ENCODE measurements at regions not wholly inside any gene's neighbourhood (a gene's known extent, or its start where the extent isn't known, plus 50 kb on each side); places are given as distances from the start of the nearest gene placed in this dataset.

- no peaks in the 10 kb centered on the region for H3K4me1 ChIP-seq (replicated peaks)
- H3K27ac ChIP-seq, result no peak overlapping the region
- H3K4me3 ChIP-seq, result no peak overlapping the region
- H3K9me3 ChIP-seq, result no peaks in the 10 kb centered on the region
- intact Hi-C loops (cut with DNase I), result no loop called here
- 53% methylated on average over 1 of the region's 1 CpG for WGBS
- TF ChIP-seq POLR2AphosphoS5 (IDR thresholded peaks at IDR 0.05), result no peak
- TF ChIP-seq POLR2A (IDR thresholded peaks at IDR 0.05), result no peak
- DNase-seq (ENCODE audit: low spot score), result no peak
- no peaks in the 10 kb centered on the region for H3K27me3 ChIP-seq (replicated peaks; ENCODE audit: insufficient read depth)
- no peaks in the 10 kb centered on the region for H3K36me3 ChIP-seq
Measured at GRCh38 chr2:189298038-189298437, 118.5 kb upstream of the COL5A2 start.

GRCh38 chr2:189298481-189298880 is 118.9 kb upstream of the COL5A2 start:
- Histone ChIP-seq H3K27me3 (replicated peaks; ENCODE audit: insufficient read depth) (no peaks in the 10 kb centered on the region), H3K9me3 (no peaks in the 10 kb centered on the region), H3K4me1 (replicated peaks) (no peaks in the 10 kb centered on the region), H3K36me3 (no peaks in the 10 kb centered on the region), H3K4me3 (no peak overlapping the region), H3K27ac (no peak overlapping the region)
- TF ChIP-seq POLR2AphosphoS5 (IDR thresholded peaks at IDR 0.05) (no peak), CTCF (IDR thresholded peaks at IDR 0.05) (no peak), POLR2A (IDR thresholded peaks at IDR 0.05) (no peak)
- intact Hi-C loops (cut with DNase I), result no loop called here
- WGBS, result 75% methylated on average over 1 of the region's 1 CpG
- no peak for DNase-seq (ENCODE audit: low spot score)

- H3K4me3 ChIP-seq, result no peak overlapping the region
- no peaks in the 10 kb centered on the region for H3K9me3 ChIP-seq
- no peak overlapping the region for H3K27ac ChIP-seq
- no peaks in the 10 kb centered on the region for H3K36me3 ChIP-seq
- no peaks in the 10 kb centered on the region for H3K4me1 ChIP-seq (replicated peaks)
- intact Hi-C loops (cut with DNase I), result no loop called here
- no peak for TF ChIP-seq POLR2AphosphoS5 (IDR thresholded peaks at IDR 0.05)
- no peak for TF ChIP-seq CTCF (IDR thresholded peaks at IDR 0.05)
- TF ChIP-seq POLR2A (IDR thresholded peaks at IDR 0.05), result no peak
- WGBS, result 90% methylated on average over 1 of the region's 1 CpG
- H3K27me3 ChIP-seq (replicated peaks; ENCODE audit: insufficient read depth), result no peaks in the 10 kb centered on the region
- no peak for DNase-seq (ENCODE audit: low spot score)
Measured at GRCh38 chr2:189299974-189300373, 120.4 kb upstream of the COL5A2 start.

DNA sequence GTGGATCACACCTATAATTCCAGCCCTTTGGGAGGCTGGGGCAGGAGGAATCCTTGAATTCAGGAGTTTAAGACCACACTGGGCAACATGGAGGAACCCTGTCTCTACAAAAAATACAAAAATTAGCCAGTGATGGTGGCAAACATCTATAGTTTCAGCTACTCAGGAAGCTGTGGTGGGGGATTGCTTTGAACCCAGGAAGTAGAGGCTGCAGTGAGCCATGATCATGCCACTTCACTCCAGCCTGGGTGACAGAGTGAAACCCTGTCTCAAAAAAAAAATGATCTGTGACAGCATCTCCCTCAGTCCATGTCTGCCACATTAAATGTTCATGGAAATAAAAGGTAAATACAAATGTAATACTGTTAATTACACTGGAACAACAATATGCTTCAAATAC is 121.4 kb upstream of the COL5A2 start:
- no peak for DNase-seq (ENCODE audit: low spot score)
- TF ChIP-seq POLR2A (IDR thresholded peaks at IDR 0.05) (no peak), CTCF (IDR thresholded peaks at IDR 0.05) (no peak), POLR2AphosphoS5 (IDR thresholded peaks at IDR 0.05) (no peak)
- Histone ChIP-seq H3K9me3 (no peaks in the 10 kb centered on the region), H3K27ac (no peak overlapping the region), H3K36me3 (no peaks in the 10 kb centered on the region), H3K4me1 (replicated peaks) (no peaks in the 10 kb centered on the region), H3K4me3 (no peak overlapping the region), H3K27me3 (replicated peaks; ENCODE audit: insufficient read depth) (no peaks in the 10 kb centered on the region)
- intact Hi-C loops (cut with DNase I), result no loop called here

GRCh38 chr2:189302274-189302948 is 122.8 kb upstream of the COL5A2 start:
- TF ChIP-seq CTCF (IDR thresholded peaks at IDR 0.05), result no peak
- no peak for TF ChIP-seq POLR2AphosphoS5 (IDR thresholded peaks at IDR 0.05)
- no peak for TF ChIP-seq POLR2A (IDR thresholded peaks at IDR 0.05)
- Histone ChIP-seq H3K36me3 (no peaks in the 10 kb centered on the region), H3K27ac (no peak overlapping the region), H3K9me3 (no peaks in the 10 kb centered on the region), H3K27me3 (replicated peaks; ENCODE audit: insufficient read depth) (no peaks in the 10 kb centered on the region), H3K4me1 (replicated peaks) (no peaks in the 10 kb centered on the region), H3K4me3 (no peak overlapping the region)
- no peak for DNase-seq (ENCODE audit: low spot score)
- 82% methylated on average over 5 of the region's 5 CpGs for WGBS
- intact Hi-C loops (cut with DNase I), result no loop called here
